GM21447 (cell line): ENCODE measurements at regions not wholly inside any gene's neighbourhood (a gene's known extent, or its start where the extent isn't known, plus 50 kb on each side); places are given as distances from the start of the nearest gene placed in this dataset.

Source experiments
- ATAC-seq: cut with Tn5 transposase; IDR thresholded peaks from one replicate; pipeline ENCODE4 v1.9.1; 2021; ENCODE audit not compliant: unreplicated experiment

- no peak for ATAC-seq
Measured at GRCh38 chr12:115444346-115444745, 760.4 kb upstream of the TBX3 start.

- ATAC-seq: no peak
Measured at GRCh38 chr12:115443351-115443938, 759.5 kb upstream of the TBX3 start.

GRCh38 chr12:115440438-115440837 lies 756.5 kb upstream of the TBX3 start:
- ATAC-seq: no peak

GRCh38 chr12:115439008-115439601 lies 755.1 kb upstream of the TBX3 start:
- ATAC-seq: no peak

- ATAC-seq: no peak
Measured at GRCh38 chr12:115438314-115438713, 754.3 kb upstream of the TBX3 start.

GRCh38 chr12:115437061-115437567 lies 753.1 kb upstream of the TBX3 start:
- ATAC-seq: no peak

GRCh38 chr12:115433014-115433634 lies 749.1 kb upstream of the TBX3 start:
- no peak for ATAC-seq

GRCh38 chr12:115430636-115431035 lies 746.7 kb upstream of the TBX3 start:
- ATAC-seq: no peak

- no peak for ATAC-seq
Measured at GRCh38 chr12:115426732-115427131, 742.8 kb upstream of the TBX3 start.

GRCh38 chr12:115424003-115424402 lies 740.0 kb upstream of the TBX3 start:
- ATAC-seq: no peak

- ATAC-seq: no peak
Measured at GRCh38 chr12:115423546-115423987, 739.6 kb upstream of the TBX3 start.

GRCh38 chr12:115422845-115423545 lies 739.0 kb upstream of the TBX3 start:
- ATAC-seq: no peak

GRCh38 chr12:115421796-115422709 lies 738.1 kb upstream of the TBX3 start:
- ATAC-seq: no peak

GRCh38 chr12:115421350-115421749 lies 737.4 kb upstream of the TBX3 start:
- ATAC-seq: no peak

- ATAC-seq: no peak
Measured at GRCh38 chr12:115419145-115419646, 735.2 kb upstream of the TBX3 start.

GRCh38 chr12:115417610-115418009 lies 733.6 kb upstream of the TBX3 start:
- no peak for ATAC-seq

- no peak for ATAC-seq
Measured at GRCh38 chr12:115416869-115417268, 732.9 kb upstream of the TBX3 start.

GRCh38 chr12:115413626-115414025 lies 729.7 kb upstream of the TBX3 start:
- ATAC-seq: no peak

- no peak for ATAC-seq
Measured at GRCh38 chr12:115412831-115413230, 728.9 kb upstream of the TBX3 start.

- ATAC-seq: no peak
Measured at GRCh38 chr12:115411121-115411520, 727.1 kb upstream of the TBX3 start.
